ENCODE measurements at regions not wholly inside any gene's neighbourhood (a gene's known extent, or its start where the extent isn't known, plus 50 kb on each side); places are given as distances from the start of the nearest gene placed in this dataset.
A peak's percentile ranks its signal among the peaks of the same experiment; 100 is the strongest.

- peak; percentile 60 for DNase-seq
- Histone ChIP-seq H3K4me3 (peak overlapping the region; percentile 59), H3K27me3 (ENCODE audit: low read depth) (peaks cover 45% of the 10 kb centered on the region), H3K9me3 (no peaks in the 10 kb centered on the region), H3K36me3 (no peaks in the 10 kb centered on the region), H3K4me1 (peaks cover 16% of the 10 kb centered on the region), H3K27ac (peak overlapping the region; percentile 41)
- TF ChIP-seq CTCF (IDR thresholded peaks at IDR 0.05): no peak
- ATAC-seq: peak; percentile 80 to 84
- intact Hi-C loops (cut with DNase I): no loop called here
These were observed 61.9 kb downstream of the SMUG1 start for GRCh38 chr12:54126696-54127537.

GRCh38 chr12:54127538-54128259 lies 61.1 kb downstream of the SMUG1 start:
- DNase-seq: no peak
- no peak for ATAC-seq
- TF ChIP-seq CTCF (IDR thresholded peaks at IDR 0.05): no peak
- peaks cover 45% of the 10 kb centered on the region for H3K27me3 ChIP-seq (ENCODE audit: low read depth)
- H3K36me3 ChIP-seq: no peaks in the 10 kb centered on the region
- peaks cover 16% of the 10 kb centered on the region for H3K4me1 ChIP-seq
- no peaks in the 10 kb centered on the region for H3K9me3 ChIP-seq
- intact Hi-C loops (cut with DNase I): no loop called here
- H3K4me3 ChIP-seq: peak overlapping the region; percentile 59
- no peak overlapping the region for H3K27ac ChIP-seq

- no peak for DNase-seq
- TF ChIP-seq CTCF (IDR thresholded peaks at IDR 0.05): no peak
- no peaks in the 10 kb centered on the region for H3K9me3 ChIP-seq
- H3K4me3 ChIP-seq: no peak overlapping the region
- no peaks in the 10 kb centered on the region for H3K36me3 ChIP-seq
- H3K4me1 ChIP-seq: peaks cover 16% of the 10 kb centered on the region
- intact Hi-C loops (cut with DNase I): no loop called here
- H3K27ac ChIP-seq: no peak overlapping the region
- no peak for ATAC-seq
- peaks cover 45% of the 10 kb centered on the region for H3K27me3 ChIP-seq (ENCODE audit: low read depth)
These were observed 60.4 kb downstream of the SMUG1 start for GRCh38 chr12:54128416-54128815.

- H3K4me3 ChIP-seq: no peak overlapping the region
- ATAC-seq (no peak), DNase-seq (no peak)
- peaks cover 39% of the 10 kb centered on the region for H3K27me3 ChIP-seq (ENCODE audit: low read depth)
- intact Hi-C loops (cut with DNase I): no loop called here
- peaks cover 13% of the 10 kb centered on the region for H3K4me1 ChIP-seq
- no peak for TF ChIP-seq CTCF (IDR thresholded peaks at IDR 0.05)
- no peak overlapping the region for H3K27ac ChIP-seq
- H3K9me3 ChIP-seq: no peaks in the 10 kb centered on the region
- no peaks in the 10 kb centered on the region for H3K36me3 ChIP-seq
These were observed 59.5 kb downstream of the SMUG1 start for GRCh38 chr12:54129028-54129903.
